ENCODE measurements at regions not wholly inside any gene's neighbourhood (a gene's known extent, or its start where the extent isn't known, plus 50 kb on each side); places are given as distances from the start of the nearest gene placed in this dataset.

DNA sequence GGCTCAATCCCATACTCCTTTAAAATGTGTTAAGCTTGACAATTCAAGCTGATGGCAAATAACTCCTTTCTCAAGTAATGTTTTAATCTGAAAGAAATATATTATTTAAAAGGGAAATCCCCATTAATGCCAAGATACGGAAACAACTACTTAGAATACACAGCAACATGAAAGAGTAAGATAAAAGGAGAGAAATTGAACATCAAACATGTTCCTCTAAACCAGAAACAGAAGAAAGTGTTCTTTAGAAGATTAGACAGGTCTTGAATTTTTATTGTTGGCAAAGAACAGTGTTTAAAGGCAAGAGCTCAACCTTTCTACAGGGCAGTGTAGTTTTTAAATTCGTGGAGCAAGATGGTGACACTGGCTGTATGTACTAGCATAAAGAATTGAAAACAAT is 105.8 kb upstream of the NRIP1 start:
- TF ChIP-seq EZH2 (IDR thresholded peaks at IDR 0.05; ENCODE audit: insufficient read depth, poor library complexity, severe bottlenecking) (no peak), EZH2phosphoT487 (IDR thresholded peaks at IDR 0.05; ENCODE audit: insufficient read depth, low read depth) (no peak)
